Thyroid gland (tissue), 4 donors: ENCODE measurements at regions not wholly inside any gene's neighbourhood (a gene's known extent, or its start where the extent isn't known, plus 50 kb on each side); places are given as distances from the start of the nearest gene placed in this dataset.

ENCODE experiments used
- DNase-seq, 2 donors: peaks; one replicate each; pipeline ENCODE4 v3.0.0-alpha.2; 2019
- H3K27ac ChIP-seq, 3 donors: fragments of 200-600 bp; sonication (generic); 1 replicate in 2 of 3; 2 replicates in 1 of 3; pipeline ENCODE4 v1.5.1; 2016 to 2019; ENCODE audit warnings: mild to moderate bottlenecking in 1 of 3, moderate library complexity in 1 of 3
- H3K27me3 ChIP-seq: fragments of 200-600 bp; sonication (generic); one replicate; pipeline ENCODE4 v1.5.1; 2019
- H3K36me3 ChIP-seq, 2 donors: fragments of 200-600 bp; sonication (generic); one replicate each; pipeline ENCODE4 v1.5.1; 2016 to 2019
- H3K4me1 ChIP-seq, 2 donors: fragments of 200-600 bp; sonication (generic); one replicate each; pipeline ENCODE4 v1.5.1; 2017 to 2019
- H3K4me3 ChIP-seq, 3 donors: fragments of 200-600 bp; sonication (generic); replicated peaks in 1 of 3; 1 replicate in 2 of 3; 2 replicates in 1 of 3; pipeline ENCODE4 v1.5.1; 2016; ENCODE audit warnings: mild to moderate bottlenecking in 1 of 3
- H3K9me3 ChIP-seq: fragments of 200-600 bp; sonication (generic); one replicate; pipeline ENCODE4 v1.5.1; 2017
- POLR2A ChIP-seq, 2 donors: fragments of 450-650 bp; IDR thresholded peaks; one replicate each; pipeline ENCODE4 v1.6.1; 2017; ENCODE audit warnings: antibody characterized with exemption in 2 of 2, mild to moderate bottlenecking in 2 of 2, moderate library complexity in 1 of 2
- WGBS, 2 donors: methylation state at CpG; one replicate each; pipeline ENCODE4 v1.1.5; 2017; 5-methylcytosine and 5-hydroxymethylcytosine counted together
- intact Hi-C: fragments of 100-400 bp; cut with DNase I; formaldehyde crosslinking; loops from one replicate; pipeline ENCODE4 v1.15.1; 2023
- TF ChIP-seq, protein P1 (sequence below), 6 experiments: fragments of 200-600 bp in 3 of 6; fragments of 450-650 bp in 3 of 6; sonication (generic) in 3 of 6; IDR thresholded peaks; one replicate each; pipeline ENCODE4 v1.5.1; 2016 to 2019; ENCODE audit warnings: antibody characterized with exemption in 6 of 6, mild to moderate bottlenecking in 2 of 6, inconsistent platforms in 1 of 6, moderate library complexity in 1 of 6

GRCh38 chr15:26146202-26146601 lies 283.1 kb upstream of the ATP10A start:
- TF ChIP-seq POLR2A (IDR thresholded peaks at IDR 0.05): no peak
- TF ChIP-seq, protein P1, sequence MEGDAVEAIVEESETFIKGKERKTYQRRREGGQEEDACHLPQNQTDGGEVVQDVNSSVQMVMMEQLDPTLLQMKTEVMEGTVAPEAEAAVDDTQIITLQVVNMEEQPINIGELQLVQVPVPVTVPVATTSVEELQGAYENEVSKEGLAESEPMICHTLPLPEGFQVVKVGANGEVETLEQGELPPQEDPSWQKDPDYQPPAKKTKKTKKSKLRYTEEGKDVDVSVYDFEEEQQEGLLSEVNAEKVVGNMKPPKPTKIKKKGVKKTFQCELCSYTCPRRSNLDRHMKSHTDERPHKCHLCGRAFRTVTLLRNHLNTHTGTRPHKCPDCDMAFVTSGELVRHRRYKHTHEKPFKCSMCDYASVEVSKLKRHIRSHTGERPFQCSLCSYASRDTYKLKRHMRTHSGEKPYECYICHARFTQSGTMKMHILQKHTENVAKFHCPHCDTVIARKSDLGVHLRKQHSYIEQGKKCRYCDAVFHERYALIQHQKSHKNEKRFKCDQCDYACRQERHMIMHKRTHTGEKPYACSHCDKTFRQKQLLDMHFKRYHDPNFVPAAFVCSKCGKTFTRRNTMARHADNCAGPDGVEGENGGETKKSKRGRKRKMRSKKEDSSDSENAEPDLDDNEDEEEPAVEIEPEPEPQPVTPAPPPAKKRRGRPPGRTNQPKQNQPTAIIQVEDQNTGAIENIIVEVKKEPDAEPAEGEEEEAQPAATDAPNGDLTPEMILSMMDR (IDR thresholded peaks at IDR 0.05): no peak
- H3K27ac ChIP-seq: no peak overlapping the region
- H3K9me3 ChIP-seq: no peaks in the 10 kb centered on the region
- DNase-seq: no peak
- 65 to 76% methylated on average over 4 of the region's 4 CpGs for WGBS, 2 donors
- intact Hi-C loops: no loop called here
- H3K36me3 ChIP-seq: no peaks in the 10 kb centered on the region
- H3K4me1 ChIP-seq: no peaks in the 10 kb centered on the region
- no peaks in the 10 kb centered on the region for H3K27me3 ChIP-seq
- H3K4me3 ChIP-seq: no peak overlapping the region

- 90 to 91% methylated on average over 2 of the region's 2 CpGs for WGBS, 2 donors
- no peak for DNase-seq
- Histone ChIP-seq H3K9me3 (no peaks in the 10 kb centered on the region), H3K27ac (no peak overlapping the region), H3K4me1 (no peaks in the 10 kb centered on the region), H3K4me3 (no peak overlapping the region), H3K27me3 (no peaks in the 10 kb centered on the region), H3K36me3 (no peaks in the 10 kb centered on the region)
- intact Hi-C loops: no loop called here
- no peak for TF ChIP-seq POLR2A (IDR thresholded peaks at IDR 0.05)
- TF ChIP-seq, protein P1 (IDR thresholded peaks at IDR 0.05): no peak
Measured at GRCh38 chr15:26145796-26146195, 282.7 kb upstream of the ATP10A start.

DNA sequence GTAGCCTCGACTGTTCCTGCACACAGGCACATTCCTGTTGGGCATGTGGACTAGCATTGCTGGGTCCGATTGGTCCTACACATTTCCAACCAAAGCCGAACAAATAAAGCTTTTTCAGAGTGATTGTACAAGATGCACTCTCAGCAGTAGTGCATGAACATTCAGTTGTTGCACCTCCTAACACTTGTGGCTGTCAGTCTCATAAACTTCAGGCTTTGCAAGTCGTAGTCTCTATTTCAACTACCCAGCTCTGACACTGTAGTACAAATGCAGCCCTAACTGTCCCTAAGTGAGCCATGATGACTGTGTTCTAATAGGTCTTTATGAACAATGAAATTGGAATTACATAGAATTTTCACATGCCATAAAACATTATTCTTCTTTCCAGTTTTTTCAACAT lies 281.7 kb upstream of the ATP10A start:
- Histone ChIP-seq H3K9me3 (no peaks in the 10 kb centered on the region), H3K27ac (no peak overlapping the region), H3K36me3 (no peaks in the 10 kb centered on the region), H3K4me1 (no peaks in the 10 kb centered on the region), H3K27me3 (no peaks in the 10 kb centered on the region), H3K4me3 (no peak overlapping the region)
- DNase-seq: no peak
- 58 to 64% methylated on average over 4 of the region's 4 CpGs for WGBS, 2 donors
- intact Hi-C loops: no loop called here
- TF ChIP-seq, protein P1 (IDR thresholded peaks at IDR 0.05): no peak
- TF ChIP-seq POLR2A (IDR thresholded peaks at IDR 0.05): no peak

DNA sequence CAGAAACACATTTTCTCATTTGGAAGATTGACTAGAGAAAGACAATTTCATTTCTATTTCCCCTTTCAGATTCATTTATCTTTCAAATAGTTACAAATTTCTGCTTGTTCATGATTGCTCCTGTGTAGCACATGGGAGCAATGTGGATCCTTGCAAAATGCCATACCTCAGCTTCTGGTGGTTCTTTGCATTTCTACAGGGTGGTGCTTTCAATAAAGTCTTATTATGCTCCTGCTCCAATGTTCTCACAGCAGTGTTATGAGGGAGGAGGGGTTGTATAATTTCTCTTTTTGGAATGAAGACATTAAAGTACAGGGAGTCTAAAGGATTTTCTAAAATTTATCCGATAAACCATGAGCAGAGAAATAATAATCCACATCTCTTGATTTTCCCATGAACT lies 280.1 kb upstream of the ATP10A start:
- TF ChIP-seq, protein P1 (IDR thresholded peaks at IDR 0.05): no peak
- no peak for TF ChIP-seq POLR2A (IDR thresholded peaks at IDR 0.05)
- Histone ChIP-seq H3K36me3 (no peaks in the 10 kb centered on the region), H3K4me1 (no peaks in the 10 kb centered on the region), H3K27me3 (no peaks in the 10 kb centered on the region), H3K9me3 (no peaks in the 10 kb centered on the region), H3K4me3 (no peak overlapping the region), H3K27ac (no peak overlapping the region)
- DNase-seq: no peak
- 95 to 97% methylated on average over 1 of the region's 1 CpG for WGBS, 2 donors
- intact Hi-C loops: no loop called here

DNA sequence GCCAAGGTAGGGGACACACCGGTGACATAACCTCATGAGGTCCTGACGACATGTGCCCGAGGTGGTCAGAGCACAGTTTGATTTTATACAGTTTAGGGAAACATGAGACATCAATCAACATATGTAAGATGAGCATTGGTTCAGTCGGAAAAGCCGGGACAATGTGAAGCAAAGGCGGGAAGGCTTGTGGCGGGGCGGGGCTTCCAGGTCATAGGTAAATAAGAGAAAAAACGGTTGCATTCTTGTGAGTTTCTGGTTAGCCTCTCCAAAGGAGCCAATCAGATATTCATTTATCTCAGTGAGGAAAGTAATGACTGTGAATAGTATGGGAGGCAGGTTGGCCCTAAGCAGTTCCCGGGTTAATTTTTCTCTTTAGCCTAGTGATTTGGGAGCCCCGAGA lies 271.7 kb upstream of the ATP10A start:
- no peak for DNase-seq
- Histone ChIP-seq H3K36me3 (no peaks in the 10 kb centered on the region), H3K4me3 (no peak overlapping the region), H3K27ac (no peak overlapping the region), H3K27me3 (no peaks in the 10 kb centered on the region), H3K4me1 (no peaks in the 10 kb centered on the region), H3K9me3 (no peaks in the 10 kb centered on the region)
- intact Hi-C loops: no loop called here
- TF ChIP-seq, protein P1 (IDR thresholded peaks at IDR 0.05): no peak
- TF ChIP-seq POLR2A (IDR thresholded peaks at IDR 0.05): no peak
- WGBS, 2 donors: 76 to 86% methylated on average over 11 of the region's 11 CpGs
